ENCODE measurements at regions not wholly inside any gene's neighbourhood (a gene's known extent, or its start where the extent isn't known, plus 50 kb on each side); places are given as distances from the start of the nearest gene placed in this dataset.
"Not testable (repeated sequence)": the region's sequence is repeated elsewhere in the genome, so short reads cannot be mapped to it uniquely, and the experiment has no call there.

DNA sequence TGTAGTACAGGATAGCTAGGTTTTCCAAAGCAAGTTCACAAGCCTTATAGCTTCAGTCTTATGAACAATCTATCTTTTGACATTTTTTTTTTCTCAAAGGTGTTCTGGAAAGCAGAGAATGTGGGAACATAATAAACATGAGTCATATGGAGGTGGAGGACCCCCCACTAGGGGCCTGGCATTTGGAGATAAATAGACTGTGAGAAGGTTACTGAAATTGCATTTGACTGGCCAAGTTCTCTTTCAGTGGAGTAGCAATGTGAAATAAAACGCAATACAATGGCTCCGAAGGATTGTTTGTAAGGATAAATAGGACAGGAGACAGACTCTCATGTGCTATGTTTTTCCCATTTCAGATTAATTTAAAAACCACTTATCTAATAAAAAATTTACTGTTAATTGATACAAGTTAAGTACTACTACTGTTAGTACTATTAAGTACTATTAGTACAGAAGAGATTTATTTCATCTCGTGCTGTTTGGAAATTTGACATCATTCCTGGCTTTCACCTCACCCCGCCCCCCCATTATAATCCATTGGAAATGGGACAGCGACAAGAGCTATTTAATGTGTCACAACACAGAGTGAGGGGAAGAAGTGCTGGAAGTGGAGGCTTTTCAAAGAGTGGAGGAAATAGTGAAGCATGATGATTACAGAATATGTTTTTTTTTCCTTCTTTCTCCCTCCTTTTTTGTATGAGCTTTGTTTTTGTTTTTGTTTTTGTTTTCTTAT is 122.6 kb upstream of the ID4 start:
- DNase-seq: no peak

DNA sequence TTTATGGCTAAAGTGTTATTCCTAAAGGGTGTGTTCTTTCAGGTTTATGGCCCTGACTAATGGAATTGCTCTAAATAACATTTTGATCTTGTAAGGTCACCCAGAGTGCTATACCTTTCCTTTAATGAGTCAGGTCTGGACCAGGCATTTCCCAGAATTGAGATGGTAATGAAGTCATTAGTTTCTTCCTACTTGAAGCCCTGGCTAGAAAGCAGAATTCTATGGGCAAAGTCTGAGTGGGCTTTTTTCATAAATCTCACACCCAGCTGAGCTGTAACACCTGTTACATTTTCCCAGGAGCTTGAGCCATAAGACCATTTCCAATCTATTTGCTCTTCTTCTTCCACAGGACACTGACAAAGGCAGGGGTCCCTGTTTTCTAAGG is 122.0 kb upstream of the ID4 start:
- DNase-seq: no peak

DNA sequence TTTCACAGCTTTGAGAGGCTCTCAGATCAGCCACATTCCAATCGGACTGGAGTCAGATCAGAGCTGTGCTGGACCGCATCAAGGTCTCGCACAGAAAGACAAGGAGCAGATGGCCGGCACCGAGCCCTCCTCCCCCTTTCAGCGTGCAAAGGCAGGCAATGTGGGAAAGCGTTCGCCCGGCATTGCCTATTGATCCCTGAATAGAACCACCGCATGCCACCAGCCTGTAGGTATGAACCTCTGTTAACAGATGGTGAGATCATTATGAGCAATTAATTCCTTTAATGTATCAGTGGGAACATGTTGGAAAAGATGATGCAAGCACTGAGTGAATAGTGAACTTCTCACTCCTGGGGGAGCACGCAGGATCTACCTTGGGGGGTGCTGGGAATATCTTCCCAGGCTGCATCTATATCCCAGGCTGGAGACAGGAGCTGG is 117.5 kb upstream of the ID4 start:
- DNase-seq: no peak

DNA sequence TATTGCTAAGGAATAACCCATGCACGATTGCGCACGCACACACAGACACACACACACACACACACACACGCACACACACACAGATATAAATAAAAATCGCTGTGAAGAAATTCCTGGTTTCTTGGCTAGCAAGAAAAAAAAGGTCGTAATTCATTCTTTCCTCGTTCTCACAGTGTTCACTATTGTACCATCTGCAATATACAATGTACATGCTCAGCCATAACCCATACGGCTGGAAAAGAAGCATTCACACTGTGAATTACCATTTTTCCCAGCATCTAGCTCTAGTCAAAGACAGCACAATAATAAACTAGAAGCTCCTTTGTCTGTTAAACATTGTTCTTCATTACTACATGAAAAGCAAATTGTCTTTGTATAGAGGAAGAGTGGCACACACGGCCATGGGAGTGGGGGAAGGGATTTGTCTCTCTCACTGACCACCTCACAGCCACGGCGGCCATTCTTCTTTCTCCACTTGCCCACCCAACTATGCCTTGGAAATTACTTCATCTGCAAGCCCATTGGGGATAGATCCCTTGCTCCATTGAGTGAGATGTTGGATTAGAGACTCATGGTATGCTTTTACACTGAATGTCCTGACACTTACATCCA is 115.3 kb upstream of the ID4 start:
- DNase-seq: no peak

DNA sequence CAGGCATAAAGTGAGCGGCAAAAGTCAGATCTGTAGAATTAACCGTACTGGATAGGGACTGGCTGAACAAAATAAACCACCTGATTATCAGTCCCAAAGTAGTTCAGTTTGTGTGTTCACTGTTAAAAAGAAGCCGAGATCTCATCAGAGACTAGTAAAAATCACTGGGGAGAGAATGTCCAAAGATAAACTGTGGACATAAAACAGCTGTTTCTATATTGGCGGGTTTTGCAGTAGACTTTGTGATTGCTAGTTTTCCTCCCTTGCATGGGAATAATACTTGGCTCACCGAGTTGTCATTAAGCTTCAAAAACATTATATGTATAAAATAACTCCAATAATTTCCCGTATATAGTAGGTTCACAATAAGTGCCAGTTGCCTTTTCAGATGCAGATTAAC is 114.2 kb upstream of the ID4 start:
- DNase-seq: no peak

DNA sequence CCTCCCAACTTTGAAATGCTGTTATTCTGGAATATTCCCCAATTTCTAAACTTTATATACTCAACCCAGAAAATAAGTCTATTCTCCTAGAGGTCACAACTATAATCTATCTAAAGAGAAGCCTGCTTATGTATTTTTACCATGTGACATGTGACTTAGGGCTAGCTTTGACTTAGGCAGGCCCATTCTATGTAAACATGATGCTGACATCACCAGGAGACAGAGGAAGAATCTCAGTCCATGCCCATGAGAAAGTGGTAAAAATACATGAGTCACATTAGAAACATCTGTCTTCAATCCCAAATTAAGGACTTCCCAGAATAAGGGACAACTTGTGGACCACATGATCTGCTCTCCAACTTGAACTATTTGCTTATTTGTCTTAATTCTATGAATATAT is 113.6 kb upstream of the ID4 start:
- no peak for DNase-seq

DNA sequence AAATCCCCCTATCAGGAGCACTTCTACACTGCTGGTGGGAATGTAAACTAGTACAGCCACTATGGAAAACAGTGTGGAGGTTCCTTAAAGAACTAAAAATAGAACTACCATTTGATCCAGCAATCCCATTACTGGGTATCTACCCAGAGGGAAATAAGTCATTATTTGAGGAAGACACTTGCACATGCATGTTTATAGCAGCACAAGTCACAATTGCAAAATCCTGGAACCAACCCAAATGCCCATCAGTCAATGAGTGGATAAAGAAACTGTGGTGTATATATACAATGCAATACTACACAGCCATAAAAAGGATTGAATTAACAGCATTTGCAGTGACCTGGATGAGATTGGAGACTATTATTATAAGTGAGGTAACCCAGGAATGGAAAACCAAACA is 111.7 kb upstream of the ID4 start:
- not testable (repeated sequence) for DNase-seq

DNA sequence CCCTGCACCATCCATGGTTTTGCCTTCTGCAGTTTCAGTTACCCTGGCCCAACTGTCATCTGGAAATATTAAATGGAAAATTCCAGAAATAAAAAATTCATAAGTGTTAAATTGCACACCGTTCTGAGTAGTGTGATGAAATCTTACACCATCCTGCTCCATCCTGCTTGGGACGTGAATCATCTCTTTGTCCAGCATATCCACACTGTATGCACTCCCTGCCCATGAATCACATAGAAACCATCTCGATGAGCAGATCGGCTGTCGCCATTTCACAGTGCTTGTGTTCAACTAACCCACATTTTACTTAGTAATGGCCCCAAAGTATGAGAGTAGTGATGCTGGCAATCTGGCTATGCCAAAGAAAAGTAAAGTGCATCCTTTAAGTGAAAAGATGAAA is 105.9 kb upstream of the ID4 start:
- no peak for DNase-seq

DNA sequence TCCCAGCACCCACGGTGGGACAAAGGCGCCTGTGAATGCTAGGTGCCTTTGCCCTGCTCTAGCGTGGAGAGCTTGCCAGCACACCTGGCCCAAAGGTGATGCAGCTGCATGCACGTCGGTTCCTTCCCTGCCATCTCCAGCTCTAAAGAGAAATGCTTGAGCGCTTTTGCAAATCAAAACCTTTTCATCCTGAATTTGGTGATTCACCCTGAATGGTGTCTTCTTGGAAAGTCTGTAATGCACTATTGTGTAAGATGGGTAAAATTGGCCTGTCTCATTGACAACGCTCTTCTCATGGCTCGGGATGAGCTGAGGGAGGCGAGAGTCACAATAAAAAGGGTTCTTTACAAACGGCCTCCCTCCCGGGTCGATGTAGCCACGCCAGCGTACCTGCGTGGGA is 103.1 kb upstream of the ID4 start:
- DNase-seq: no peak

DNA sequence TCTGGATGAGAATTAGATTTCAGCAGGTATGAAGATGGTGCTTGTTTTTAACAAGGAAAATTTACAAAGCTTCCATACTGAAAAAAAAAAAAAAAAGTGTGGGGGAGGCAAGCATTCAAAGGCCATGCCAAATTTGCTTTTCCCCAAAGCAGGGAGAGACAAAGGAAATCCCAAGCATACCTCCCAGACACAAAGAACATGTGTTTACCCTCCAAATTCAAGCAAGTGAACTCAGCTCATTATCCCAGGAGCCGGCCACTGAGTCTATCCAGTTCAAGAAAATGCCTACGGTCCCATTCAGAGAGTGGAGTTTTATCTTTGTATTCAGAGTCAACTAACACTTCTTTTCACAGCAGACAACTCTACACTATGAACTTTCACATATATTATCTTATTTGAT is 102.7 kb upstream of the ID4 start:
- no peak for DNase-seq

DNA sequence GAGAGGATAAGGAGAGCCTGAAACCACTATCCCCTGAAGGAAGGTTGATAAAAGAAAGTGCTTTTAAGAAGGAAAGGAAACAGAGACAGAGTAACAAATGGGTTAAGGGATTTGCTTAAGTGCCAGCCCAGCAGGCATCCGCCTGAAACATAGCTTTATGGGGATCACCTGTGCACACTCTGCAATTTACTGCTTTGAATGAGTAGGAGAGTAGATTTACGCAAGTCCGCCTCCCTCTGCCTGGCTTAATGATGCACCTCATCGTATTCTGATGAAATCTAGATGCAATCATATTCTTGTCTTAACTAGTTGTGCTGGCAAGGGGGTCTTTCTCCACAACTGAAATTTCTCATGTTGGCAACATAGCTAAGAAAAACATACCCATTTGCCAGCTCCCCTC is 101.1 kb upstream of the ID4 start:
- DNase-seq: no peak

DNA sequence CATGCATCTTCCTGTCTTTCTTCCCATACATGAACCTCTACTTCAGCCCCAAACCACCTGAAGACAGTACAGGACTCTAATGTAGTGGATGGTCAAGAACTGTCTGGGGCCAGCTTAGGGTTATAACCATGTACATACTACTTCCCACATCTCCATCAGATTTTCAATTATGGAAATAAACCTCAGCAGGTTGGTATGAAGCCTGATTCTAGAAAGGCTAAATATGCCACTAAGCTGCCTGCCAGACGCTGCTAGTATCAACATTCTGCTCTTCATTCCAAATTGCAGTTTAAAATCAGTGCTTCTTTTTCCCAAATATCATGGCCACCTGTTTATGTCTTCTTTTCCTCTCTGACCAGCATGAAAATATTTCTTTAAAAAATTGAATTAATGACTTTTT is 99.2 kb upstream of the ID4 start:
- DNase-seq: no peak

DNA sequence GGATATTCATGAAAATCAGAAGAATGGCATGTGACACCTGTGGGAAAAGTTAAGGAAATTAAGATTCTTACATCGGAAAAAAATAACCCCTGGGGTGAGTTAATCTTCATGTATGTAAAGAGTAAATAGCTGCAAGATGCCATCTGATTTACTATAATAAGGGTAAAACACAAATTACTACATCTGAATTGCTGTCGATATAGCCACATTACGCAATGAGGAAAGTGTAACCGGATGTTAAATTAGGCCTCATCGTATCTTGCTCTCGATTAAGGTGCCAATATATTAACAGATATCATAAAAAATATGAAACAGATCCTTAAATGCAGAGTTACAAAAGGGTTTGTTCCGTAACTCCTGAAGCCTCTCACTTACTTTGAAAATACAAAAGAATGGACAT is 87.4 kb upstream of the ID4 start:
- no peak for DNase-seq

DNA sequence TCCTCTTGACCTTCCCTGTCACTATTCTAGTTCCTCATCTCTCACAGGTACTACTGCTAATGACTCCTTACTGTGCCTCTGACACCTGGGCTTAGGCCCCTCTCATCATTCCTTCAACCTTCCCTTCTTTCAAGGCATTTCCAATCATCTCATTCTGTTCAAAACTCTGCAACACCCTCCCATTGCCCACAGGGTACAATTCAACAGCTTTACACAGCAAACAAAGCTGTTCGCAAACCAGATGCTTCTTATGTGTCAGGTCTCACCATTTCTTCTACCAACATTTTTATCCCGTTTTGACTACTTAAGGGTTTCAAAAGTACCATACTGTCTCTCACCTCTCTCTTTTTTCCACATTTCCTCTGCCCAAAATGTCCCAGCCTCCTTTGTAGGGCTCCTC is 84.4 kb upstream of the ID4 start:
- DNase-seq: no peak

DNA sequence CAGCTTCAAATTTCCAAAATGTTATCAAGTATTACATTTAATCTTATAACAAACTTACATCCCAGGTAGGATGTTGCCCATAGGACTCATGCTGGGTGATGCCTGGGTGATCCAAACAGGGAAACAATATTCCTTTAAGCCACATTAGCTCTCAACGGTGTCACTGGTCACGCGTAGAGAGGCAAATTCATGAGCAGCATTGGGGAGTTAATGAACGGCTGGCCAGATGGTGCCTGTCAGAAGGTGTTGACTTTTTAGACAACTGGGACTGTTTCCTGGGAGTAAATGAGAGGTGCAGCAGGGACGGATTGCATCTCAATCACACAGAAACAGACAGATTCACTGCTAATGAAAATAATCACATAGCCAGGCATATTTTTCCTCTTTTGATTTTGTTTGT is 83.3 kb upstream of the ID4 start:
- DNase-seq: no peak

DNA sequence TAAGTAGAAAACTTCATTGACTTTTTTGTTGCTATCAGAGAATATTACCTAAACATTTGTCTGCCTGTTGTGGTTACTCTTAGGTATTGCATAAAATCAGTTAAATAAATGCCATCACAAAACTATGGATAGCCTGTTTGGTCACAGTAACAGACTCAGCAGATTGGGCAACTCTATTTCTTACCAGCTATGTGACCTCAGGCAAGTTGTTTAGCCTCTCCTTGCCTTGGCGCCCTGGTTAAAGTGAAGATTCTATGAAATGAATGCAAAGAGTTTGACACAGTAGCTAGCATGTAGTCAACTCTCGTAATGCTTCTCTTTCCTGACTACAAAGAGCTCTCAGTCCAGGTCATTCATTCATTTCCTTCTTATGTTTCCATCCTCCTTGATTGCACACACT is 82.5 kb upstream of the ID4 start:
- no peak for DNase-seq

DNA sequence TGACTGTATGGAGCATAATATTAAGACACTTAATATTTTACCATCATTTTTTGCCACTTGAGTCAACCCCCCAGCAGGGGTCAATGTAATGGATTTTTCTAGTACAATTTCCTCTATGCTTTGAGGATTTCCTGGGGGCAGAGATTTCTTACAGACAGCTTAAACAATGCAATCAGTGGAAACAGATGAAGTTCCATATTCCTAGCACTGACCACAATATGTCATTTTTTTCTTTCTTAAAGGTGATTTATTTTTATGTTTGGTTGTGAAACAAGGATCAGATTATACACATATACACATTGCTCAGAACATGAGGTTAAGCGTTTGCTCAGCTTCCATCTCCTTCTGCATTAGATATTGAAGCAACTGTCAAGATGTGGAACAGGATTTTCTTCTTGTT is 82.0 kb upstream of the ID4 start:
- no peak for DNase-seq

DNA sequence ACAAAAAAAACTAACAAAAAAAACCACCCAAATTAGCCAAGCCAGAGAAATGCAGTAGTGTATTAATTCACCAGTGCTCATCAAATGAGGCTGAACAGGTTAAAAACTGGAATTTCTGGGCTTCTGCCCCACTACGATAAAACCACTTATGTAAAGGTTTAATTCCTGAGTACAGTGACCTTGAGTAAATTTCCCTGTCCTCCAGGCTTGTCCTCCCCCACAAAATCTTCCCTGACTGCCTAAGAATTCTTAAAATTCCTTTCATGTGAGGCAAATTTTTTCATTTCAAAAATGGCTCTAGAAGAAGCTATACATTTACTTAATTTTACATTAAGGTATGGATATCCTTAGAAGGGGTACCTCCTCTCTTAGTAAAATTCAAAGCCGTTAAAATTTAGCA is 80.1 kb upstream of the ID4 start:
- no peak for DNase-seq

DNA sequence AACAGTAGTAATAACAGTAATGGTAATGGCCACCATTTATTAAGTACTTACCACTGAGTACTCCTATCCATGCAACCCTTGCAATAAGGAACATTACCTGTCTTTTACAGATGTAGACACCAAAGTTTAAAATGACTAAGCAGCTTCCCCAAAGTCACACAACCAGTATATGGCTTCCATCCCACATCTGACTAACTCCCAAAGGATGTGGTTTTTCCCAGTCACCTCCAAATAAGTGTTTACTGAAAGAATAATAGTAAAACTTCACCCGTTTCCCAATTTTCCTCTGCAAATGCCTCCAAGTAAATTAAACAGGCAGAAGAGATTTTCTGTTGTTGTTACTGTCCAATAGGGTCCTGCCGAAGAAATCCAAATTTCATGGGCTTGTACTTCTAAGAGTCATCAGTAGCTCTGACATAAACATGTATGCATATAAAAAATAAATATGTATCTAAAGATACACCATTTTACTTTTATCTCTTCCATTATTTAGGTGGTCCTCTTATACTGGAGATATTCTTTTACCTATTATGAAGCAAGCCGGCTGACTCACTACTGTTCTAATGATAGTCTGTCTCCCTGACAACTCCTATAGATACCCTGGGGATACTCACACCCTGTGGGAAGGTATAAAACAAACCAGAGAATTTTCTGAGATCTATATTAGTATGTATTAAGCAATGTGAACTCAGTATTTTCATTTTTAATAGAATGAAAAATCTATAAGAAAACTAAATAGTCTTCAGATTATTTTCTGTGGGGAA is 77.9 kb upstream of the ID4 start:
- DNase-seq: no peak

DNA sequence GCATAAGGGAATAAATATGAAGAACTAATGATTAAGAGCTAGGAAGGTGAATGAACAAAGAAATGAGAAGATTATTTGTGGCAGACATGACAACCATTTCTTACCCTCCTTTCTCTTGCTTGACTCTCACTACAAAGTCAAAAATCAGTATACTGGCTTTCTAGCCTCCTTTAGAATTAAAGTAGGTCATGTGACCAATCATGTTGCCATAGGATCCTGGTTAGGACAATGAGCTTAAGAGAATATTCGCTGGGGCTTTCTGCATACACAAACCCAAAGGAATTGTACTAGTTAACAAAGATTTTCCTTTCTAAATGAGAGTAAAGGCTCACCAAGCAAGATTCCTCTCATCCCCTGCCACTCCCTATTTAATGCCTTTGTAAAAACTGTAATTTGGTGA is 76.0 kb upstream of the ID4 start:
- DNase-seq: no peak

DNA sequence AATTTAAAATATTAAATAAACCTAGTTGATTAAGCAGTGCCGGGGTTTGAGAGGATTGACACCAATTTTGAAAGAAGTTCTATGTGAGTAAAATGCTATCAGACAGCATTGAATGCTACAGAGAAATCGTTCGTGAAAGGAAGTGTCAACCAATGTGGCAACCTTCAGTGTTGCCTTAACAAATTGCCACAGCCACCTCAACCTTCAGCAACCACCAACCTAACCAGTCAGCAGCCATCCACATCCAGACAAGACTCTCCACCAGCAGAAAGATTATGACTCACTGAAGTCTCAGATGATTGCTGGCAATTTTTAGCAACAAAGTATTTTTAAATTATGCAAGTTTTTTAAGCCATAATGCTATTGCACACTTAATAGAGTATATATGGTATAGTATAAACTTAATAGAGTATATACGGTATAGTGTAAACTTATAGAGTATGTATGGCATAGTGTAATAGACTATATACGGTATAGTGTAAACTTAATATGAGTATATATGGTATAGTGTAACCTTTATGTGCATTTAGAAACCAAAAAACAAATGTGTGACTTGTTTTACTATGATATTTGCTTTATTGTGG is 65.3 kb upstream of the ID4 start:
- DNase-seq: no peak

DNA sequence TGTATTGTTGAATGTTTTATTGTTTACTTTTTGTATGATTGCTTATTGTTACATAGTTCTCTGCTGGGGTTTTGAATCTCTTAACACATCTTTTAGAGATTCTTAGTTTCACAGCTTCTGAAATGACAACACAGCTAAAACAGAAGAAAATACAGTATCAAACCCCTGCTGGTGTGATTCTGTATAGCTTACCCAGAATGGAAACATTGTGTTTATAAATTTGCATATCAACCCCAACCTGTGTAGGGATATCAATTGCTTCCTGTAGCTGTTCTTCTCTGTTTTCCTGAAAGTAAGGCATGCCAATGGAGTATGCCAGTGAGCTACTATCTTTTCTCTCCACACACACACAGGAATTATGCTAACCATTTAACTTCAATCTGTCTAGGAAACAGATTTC is 64.3 kb upstream of the ID4 start:
- no peak for DNase-seq

DNA sequence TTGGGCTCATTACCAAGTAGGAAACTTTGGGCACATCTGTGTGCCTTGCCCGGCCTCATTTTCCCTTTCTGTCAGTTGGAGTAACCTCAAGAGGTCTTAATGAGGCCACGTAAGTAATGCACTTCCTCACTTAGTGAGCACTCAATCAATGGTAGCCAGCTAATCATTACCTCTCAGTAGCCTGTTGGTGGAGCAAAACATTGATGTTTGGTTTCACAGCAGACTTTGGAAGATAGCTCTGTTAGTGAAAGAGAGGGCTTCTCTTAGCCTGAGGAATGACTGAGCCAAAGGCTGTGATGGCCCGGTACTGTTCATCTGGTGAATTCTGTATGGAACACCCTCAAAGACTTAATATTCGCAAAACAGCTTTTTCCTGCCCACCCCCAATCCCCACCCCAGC is 55.9 kb upstream of the ID4 start:
- DNase-seq: no peak

DNA sequence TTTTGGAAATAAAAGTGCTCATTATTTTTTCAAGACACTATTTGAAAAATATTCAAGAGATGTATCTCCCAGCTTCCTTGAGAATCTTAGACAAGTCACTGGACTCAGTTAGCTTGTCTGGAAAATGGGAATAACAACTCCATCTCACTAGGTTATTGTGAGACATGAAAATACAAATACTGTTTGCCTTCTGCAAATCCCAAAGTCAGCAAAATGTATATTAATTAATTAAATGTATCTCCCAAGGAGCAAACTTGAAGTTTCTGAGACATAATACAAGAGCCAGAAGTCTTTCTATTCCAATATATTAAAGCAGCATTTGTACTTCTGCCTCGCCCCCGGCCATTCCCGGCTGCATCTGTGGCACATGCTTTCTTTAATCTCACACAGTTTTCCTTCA is 54.6 kb upstream of the ID4 start:
- no peak for DNase-seq

Measured in activated gamma-delta T cell treated with Interleukin-2 at 50 U/mL for 16 hours (primary cell).